Body of pancreas (tissue), 4 donors: ENCODE measurements at regions not wholly inside any gene's neighbourhood (a gene's known extent, or its start where the extent isn't known, plus 50 kb on each side); places are given as distances from the start of the nearest gene placed in this dataset.

Experiments
- CTCF ChIP-seq, 7 experiments: fragments of 450-650 bp in 4 of 7; fragments of 200-600 bp in 3 of 7; sonication (generic) in 3 of 7; IDR thresholded peaks; one replicate each; pipeline ENCODE4 v1.5.1; 2016 to 2019; ENCODE audit warnings: antibody characterized with exemption in 7 of 7
- POLR2A ChIP-seq, 3 donors: fragments of 450-650 bp; IDR thresholded peaks; one replicate each; pipeline ENCODE4 v1.6.1; 2016; ENCODE audit warnings: antibody characterized with exemption in 3 of 3, mild to moderate bottlenecking in 2 of 3

DNA sequence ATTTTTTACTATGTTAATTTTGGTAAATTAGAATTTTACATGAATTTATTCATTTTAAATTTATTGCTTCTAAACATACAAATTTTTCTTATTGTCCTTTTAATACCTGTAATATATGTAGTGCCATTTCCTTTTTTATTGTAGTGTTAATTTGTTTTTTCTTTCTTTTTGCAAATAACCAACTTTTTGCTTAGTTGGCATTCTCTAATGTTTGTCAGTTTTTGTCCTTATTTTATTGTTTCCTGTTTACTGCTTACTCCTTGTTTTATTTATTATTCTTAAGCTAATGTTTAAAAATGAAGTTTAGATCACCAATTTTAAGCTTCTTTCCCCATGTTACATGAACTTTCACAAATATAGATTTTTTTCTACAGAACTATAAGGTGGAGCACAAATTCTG lies 516.6 kb downstream of the SLITRK1 start:
- TF ChIP-seq CTCF (IDR thresholded peaks at IDR 0.05) (no peak), POLR2A (IDR thresholded peaks at IDR 0.05) (no peak)
